DND-41 (cell line): ENCODE measurements at regions not wholly inside any gene's neighbourhood (a gene's known extent, or its start where the extent isn't known, plus 50 kb on each side); places are given as distances from the start of the nearest gene placed in this dataset.
"Not testable (repeated sequence)": the region's sequence is repeated elsewhere in the genome, so short reads cannot be mapped to it uniquely, and the experiment has no call there.

Source experiments
- ATAC-seq: fragments of 200-7000 bp; cut with Tn5 transposase; 3 replicates; pipeline ENCODE4 v1.9.1; 2021; ENCODE audit warnings: low read depth; ENCODE audit not compliant: insufficient read depth
- DNase-seq: peaks from one replicate; pipeline ENCODE4 v3.0.0-alpha.2; 2020
- H2AFZ ChIP-seq: 2 replicates; pipeline ENCODE4 v1.6.0; 2012; ENCODE audit warnings: low read depth, low read length
- H3K27ac ChIP-seq: 2 replicates; pipeline ENCODE4 v1.5.1; 2012; ENCODE audit warnings: low read length, inconsistent platforms
- H3K27me3 ChIP-seq: fragments of 200-600 bp; sonication (generic); 2 replicates; pipeline ENCODE4 v1.6.0; 2012; ENCODE audit warnings: low read length, mild to moderate bottlenecking, inconsistent platforms; ENCODE audit not compliant: insufficient read depth, poor library complexity
- H3K36me3 ChIP-seq: 2 replicates; pipeline ENCODE4 v1.5.1; 2012; ENCODE audit warnings: low read length, inconsistent platforms; ENCODE audit not compliant: insufficient read depth
- H3K4me1 ChIP-seq: 2 replicates; pipeline ENCODE4 v1.5.1; 2012; ENCODE audit warnings: mild to moderate bottlenecking, low read length; ENCODE audit not compliant: insufficient read depth
- H3K4me2 ChIP-seq: 2 replicates; pipeline ENCODE4 v1.6.0; 2012; ENCODE audit warnings: mild to moderate bottlenecking, moderate library complexity, low read length, inconsistent platforms; ENCODE audit not compliant: insufficient read depth
- H3K4me3 ChIP-seq, 2 experiments: fragments of 200-600 bp in 1 of 2; shearing (Covaris generic) in 1 of 2; 2 replicates each; pipeline ENCODE4 v1.5.1; 2012 to 2016; ENCODE audit warnings: inconsistent platforms in 2 of 2, low read length in 2 of 2, mild to moderate bottlenecking in 2 of 2, low read depth in 1 of 2, moderate library complexity in 1 of 2
- H3K79me2 ChIP-seq: 2 replicates; pipeline ENCODE4 v1.6.0; 2012; ENCODE audit warnings: low read length, inconsistent platforms; ENCODE audit not compliant: insufficient read depth
- H3K9ac ChIP-seq: 2 replicates; pipeline ENCODE4 v1.6.0; 2012; ENCODE audit warnings: low read depth, mild to moderate bottlenecking, inconsistent platforms, low read length, moderate library complexity
- H3K9me3 ChIP-seq: 2 replicates; pipeline ENCODE4 v1.5.1; 2012; ENCODE audit warnings: low read length, moderate library complexity, mild to moderate bottlenecking, inconsistent platforms; ENCODE audit not compliant: insufficient read depth, severe bottlenecking
- H4K20me1 ChIP-seq: 2 replicates; pipeline ENCODE4 v1.6.0; 2012; ENCODE audit warnings: low read length; ENCODE audit not compliant: insufficient read depth
- CTCF ChIP-seq: IDR thresholded peaks from 2 replicates; pipeline ENCODE4 v1.5.1; 2012; ENCODE audit warnings: borderline replicate concordance, low read length, moderate library complexity, mild to moderate bottlenecking; ENCODE audit not compliant: poor library complexity, severe bottlenecking; ENCODE audit errors: extremely low read depth
- EZH2 ChIP-seq: IDR thresholded peaks from 3 replicates; pipeline ENCODE4 v1.6.1; 2012; ENCODE audit warnings: borderline replicate concordance, low read depth, mild to moderate bottlenecking, moderate library complexity, low read length, inconsistent platforms; ENCODE audit not compliant: severe bottlenecking

- Histone ChIP-seq H3K4me1 (peaks cover 11% of the 10 kb centered on the region), H2AFZ (peak overlapping the region; percentile 41; the same call in 1 of the 2 replicates), H3K27me3 (no peaks in the 10 kb centered on the region), H3K27ac (peak overlapping the region; percentile 42; the same call in 1 of the 2 replicates), H3K4me2 (no peak overlapping the region), H3K9ac (no peak overlapping the region; the same call in 1 of the 2 replicates), H4K20me1 (no peaks in the 10 kb centered on the region), H3K36me3 (no peaks in the 10 kb centered on the region), H3K4me3 (no peak overlapping the region), H3K79me2 (no peaks in the 10 kb centered on the region), H3K9me3 (no peaks in the 10 kb centered on the region)
- DNase-seq (peak; percentile 39), ATAC-seq (peak; percentile 73)
- TF ChIP-seq EZH2 (no peak), CTCF (no peak)
Observed at GRCh38 chr7:106568680-106569499, 92.1 kb downstream of the CCDC71L start.

GRCh38 chr7:106568002-106568679, 92.8 kb downstream of the CCDC71L start:
- Histone ChIP-seq H2AFZ (no peak overlapping the region), H3K4me3 (no peak overlapping the region), H3K27me3 (no peaks in the 10 kb centered on the region), H4K20me1 (no peaks in the 10 kb centered on the region), H3K4me2 (no peak overlapping the region), H3K9me3 (no peaks in the 10 kb centered on the region), H3K79me2 (no peaks in the 10 kb centered on the region), H3K9ac (no peak overlapping the region), H3K27ac (no peak overlapping the region), H3K4me1 (peaks cover 11% of the 10 kb centered on the region), H3K36me3 (no peaks in the 10 kb centered on the region)
- DNase-seq (no peak), ATAC-seq (no peak)
- TF ChIP-seq CTCF (no peak), EZH2 (no peak)

GRCh38 chr7:106567204-106568001, 93.6 kb downstream of the CCDC71L start:
- H3K4me3 ChIP-seq, H3K27me3 ChIP-seq, ATAC-seq, H3K9ac ChIP-seq, H3K79me2 ChIP-seq, H2AFZ ChIP-seq, H3K9me3 ChIP-seq, H3K36me3 ChIP-seq, H4K20me1 ChIP-seq, DNase-seq, H3K27ac ChIP-seq, H3K4me2 ChIP-seq: not testable (repeated sequence)
- H3K4me1 ChIP-seq, result peaks cover 11% of the 10 kb centered on the region

GRCh38 chr7:106566672-106567071, 94.3 kb downstream of the CCDC71L start:
- TF ChIP-seq EZH2 (no peak), CTCF (no peak)
- Histone ChIP-seq H3K4me1 (peaks cover 11% of the 10 kb centered on the region), H3K4me2 (no peak overlapping the region), H3K27me3 (no peaks in the 10 kb centered on the region), H3K9me3 (no peaks in the 10 kb centered on the region), H2AFZ (no peak overlapping the region), H3K4me3 (no peak overlapping the region), H3K36me3 (no peaks in the 10 kb centered on the region), H3K79me2 (no peaks in the 10 kb centered on the region), H3K9ac (no peak overlapping the region), H4K20me1 (no peaks in the 10 kb centered on the region), H3K27ac (no peak overlapping the region)
- DNase-seq (no peak), ATAC-seq (no peak)
